NCI-H446 (cell line): ENCODE measurements at regions not wholly inside any gene's neighbourhood (a gene's known extent, or its start where the extent isn't known, plus 50 kb on each side); places are given as distances from the start of the nearest gene placed in this dataset.
"Not testable (repeated sequence)": the region's sequence is repeated elsewhere in the genome, so short reads cannot be mapped to it uniquely, and the experiment has no call there.

Experiments
- DNase-seq, 2 experiments: peaks; one replicate each; lab custom pipeline; 2025; lab: John Stamatoyannopoulos, UW

DNA sequence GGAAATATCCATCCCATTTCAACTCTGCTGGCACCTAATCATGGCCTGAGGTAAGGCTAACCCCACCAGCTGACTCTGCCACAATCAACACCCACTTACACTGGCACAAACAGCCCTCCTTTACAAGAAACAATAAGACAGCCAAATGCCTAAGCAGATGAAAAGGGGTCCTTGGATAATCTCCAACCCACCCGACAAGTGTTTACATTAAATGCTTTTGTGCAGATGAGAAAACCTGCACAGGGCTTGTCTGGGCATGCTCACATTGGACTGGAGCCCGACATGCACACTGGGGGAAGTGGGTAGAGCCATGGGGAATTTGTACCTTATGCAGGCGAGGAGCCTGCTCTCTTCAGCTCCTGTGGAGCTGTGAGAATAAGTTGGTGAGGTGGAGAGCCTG, 138.9 kb upstream of the ITM2A start:
- DNase-seq = no peak

DNA sequence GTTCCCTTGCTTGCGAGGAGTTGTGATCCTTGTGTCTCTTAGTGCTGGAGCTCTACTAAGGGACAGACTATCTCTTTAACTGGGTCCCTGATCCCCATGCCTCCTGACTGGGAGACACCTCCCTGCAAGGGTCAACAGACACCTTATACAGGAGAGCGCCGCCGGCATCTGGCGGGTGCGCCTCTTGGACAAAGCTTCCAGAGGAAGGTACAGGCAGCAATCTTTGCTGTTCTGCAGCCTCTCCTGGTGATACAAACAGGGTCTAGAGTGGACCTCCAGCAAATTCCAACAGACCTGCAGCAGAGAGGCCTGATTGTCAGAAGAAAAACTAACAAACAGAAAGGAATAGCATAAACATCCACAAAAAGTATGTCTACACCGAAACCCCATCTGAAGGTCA, 115.6 kb upstream of the ITM2A start:
- DNase-seq = no peak

- no peak for DNase-seq
Observed at GRCh38 chrX:79477691-79478090, 110.6 kb upstream of the ITM2A start.

- DNase-seq = no peak
Observed at GRCh38 chrX:79466636-79467035, 99.5 kb upstream of the ITM2A start.

GRCh38 chrX:79462458-79462857, 95.3 kb upstream of the ITM2A start:
- DNase-seq = no peak

DNA sequence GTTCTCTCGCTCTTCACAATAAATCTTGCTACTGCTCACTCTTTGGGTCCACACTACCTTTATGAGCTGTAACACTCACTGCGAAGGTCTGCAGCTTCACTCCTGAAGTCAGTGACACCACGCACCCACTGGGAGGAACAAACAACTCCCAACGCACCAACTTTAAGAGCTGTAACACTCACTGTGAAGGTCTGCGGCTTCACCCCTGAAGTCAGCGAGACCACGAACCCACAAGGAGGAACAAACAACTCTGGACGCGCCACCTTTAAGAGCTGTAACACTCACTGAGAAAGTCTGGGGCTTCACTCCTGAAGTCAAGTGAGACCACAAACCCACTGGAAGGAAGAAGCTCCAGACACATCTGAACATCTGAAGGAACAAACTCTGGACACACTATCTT, 89.5 kb upstream of the ITM2A start:
- not testable (repeated sequence) for DNase-seq

- DNase-seq = no peak
Observed at GRCh38 chrX:79452881-79453280, 85.7 kb upstream of the ITM2A start.

GRCh38 chrX:79444694-79445210, 77.6 kb upstream of the ITM2A start:
- no peak for DNase-seq

- no peak for DNase-seq
Observed at GRCh38 chrX:79443121-79443520, 76.0 kb upstream of the ITM2A start.

- no peak for DNase-seq
Observed at GRCh38 chrX:79440336-79440735, 73.2 kb upstream of the ITM2A start.
